ENCODE measurements at regions not wholly inside any gene's neighbourhood (a gene's known extent, or its start where the extent isn't known, plus 50 kb on each side); places are given as distances from the start of the nearest gene placed in this dataset.

DNA sequence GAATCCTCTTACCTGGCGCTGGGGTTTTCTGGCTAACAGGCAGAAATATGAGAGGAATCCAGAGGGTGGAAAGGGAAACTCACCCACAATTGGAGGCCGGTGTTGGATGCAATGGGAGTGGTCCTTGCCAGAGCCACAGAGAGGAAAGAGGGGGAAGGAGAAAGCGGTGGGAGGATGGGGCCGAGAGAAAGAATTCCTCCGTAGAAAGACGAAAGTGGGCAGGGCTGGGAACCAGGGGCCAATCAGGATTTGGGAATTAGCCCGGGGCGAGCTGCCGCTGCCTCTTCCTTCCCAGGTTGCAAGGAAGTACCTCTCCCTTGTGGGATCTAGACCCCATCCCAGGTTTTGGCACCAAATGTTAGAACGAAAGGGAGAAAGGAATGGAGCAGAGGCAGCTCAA lies 83.1 kb upstream of the SPIN4 start (continued):
- TF ChIP-seq POLR2AphosphoS5 (IDR thresholded peaks at IDR 0.05; ENCODE audit: low read depth) (no peak), EZH2phosphoT487 (IDR thresholded peaks at IDR 0.05; ENCODE audit: unreplicated experiment) (no peak)

DNA sequence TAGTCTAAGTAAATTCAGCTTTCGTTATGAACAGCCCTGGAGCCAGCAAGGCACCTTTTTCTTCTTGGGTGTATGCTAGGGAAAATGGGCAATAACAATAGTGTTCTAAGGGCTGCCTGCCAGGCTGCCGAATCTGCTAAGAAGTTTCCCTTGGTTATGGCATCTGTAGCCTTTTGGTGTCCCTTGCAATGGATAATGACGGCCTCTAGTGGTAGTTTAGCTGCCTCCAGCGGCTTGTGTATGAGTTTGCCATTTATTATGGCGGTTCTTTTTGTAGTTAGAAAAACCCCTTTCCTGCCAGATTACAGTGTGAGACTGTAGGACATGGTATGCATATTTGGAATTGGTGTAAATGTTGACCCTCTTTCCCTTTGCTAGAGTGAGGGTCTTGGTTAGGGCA lies 78.9 kb upstream of the SPIN4 start:
- Histone ChIP-seq H3K9me2 (ENCODE audit: insufficient read depth) (no peaks in the 10 kb centered on the region), H3K79me2 (replicated peaks; ENCODE audit: insufficient read depth) (no peaks in the 10 kb centered on the region), H3K4me3 (no peak overlapping the region), H3K4me1 (ENCODE audit: insufficient read depth) (0 out of 2 replicates have a peak, but pooled peaks cover 6% of the 10 kb centered on the region), H3K27ac (ENCODE audit: low read depth) (no peak overlapping the region), H3K27me3 (ENCODE audit: insufficient read depth) (no peaks in the 10 kb centered on the region), H3K4me2 (no peak overlapping the region), H4K20me1 (replicated peaks; ENCODE audit: insufficient read depth) (no peaks in the 10 kb centered on the region), H3F3A (replicated peaks; ENCODE audit: low read depth) (no peaks in the 10 kb centered on the region), H3K36me3 (ENCODE audit: insufficient read depth) (no peaks in the 10 kb centered on the region), H2AFZ (no peak overlapping the region)
- Mint-ChIP-seq H3K36me3 (ENCODE audit: low read depth) (peaks cover 4% of the 10 kb centered on the region; the same call in 2 of the 3 replicates), H3K4me3 (no peak overlapping the region), H3K4me1 (no peaks in the 10 kb centered on the region; the same call in 2 of the 3 replicates), H3K27me3 (ENCODE audit: insufficient read depth, low read depth, poor library complexity) (no peaks in the 10 kb centered on the region), H3K9me3 (no peaks in the 10 kb centered on the region), H3K27ac (no peak overlapping the region)
- TF ChIP-seq, protein P1, sequence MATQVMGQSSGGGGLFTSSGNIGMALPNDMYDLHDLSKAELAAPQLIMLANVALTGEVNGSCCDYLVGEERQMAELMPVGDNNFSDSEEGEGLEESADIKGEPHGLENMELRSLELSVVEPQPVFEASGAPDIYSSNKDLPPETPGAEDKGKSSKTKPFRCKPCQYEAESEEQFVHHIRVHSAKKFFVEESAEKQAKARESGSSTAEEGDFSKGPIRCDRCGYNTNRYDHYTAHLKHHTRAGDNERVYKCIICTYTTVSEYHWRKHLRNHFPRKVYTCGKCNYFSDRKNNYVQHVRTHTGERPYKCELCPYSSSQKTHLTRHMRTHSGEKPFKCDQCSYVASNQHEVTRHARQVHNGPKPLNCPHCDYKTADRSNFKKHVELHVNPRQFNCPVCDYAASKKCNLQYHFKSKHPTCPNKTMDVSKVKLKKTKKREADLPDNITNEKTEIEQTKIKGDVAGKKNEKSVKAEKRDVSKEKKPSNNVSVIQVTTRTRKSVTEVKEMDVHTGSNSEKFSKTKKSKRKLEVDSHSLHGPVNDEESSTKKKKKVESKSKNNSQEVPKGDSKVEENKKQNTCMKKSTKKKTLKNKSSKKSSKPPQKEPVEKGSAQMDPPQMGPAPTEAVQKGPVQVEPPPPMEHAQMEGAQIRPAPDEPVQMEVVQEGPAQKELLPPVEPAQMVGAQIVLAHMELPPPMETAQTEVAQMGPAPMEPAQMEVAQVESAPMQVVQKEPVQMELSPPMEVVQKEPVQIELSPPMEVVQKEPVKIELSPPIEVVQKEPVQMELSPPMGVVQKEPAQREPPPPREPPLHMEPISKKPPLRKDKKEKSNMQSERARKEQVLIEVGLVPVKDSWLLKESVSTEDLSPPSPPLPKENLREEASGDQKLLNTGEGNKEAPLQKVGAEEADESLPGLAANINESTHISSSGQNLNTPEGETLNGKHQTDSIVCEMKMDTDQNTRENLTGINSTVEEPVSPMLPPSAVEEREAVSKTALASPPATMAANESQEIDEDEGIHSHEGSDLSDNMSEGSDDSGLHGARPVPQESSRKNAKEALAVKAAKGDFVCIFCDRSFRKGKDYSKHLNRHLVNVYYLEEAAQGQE (IDR thresholded peaks at IDR 0.05; ENCODE audit: unreplicated experiment): no peak
- TF ChIP-seq JUNB (IDR thresholded peaks at IDR 0.05; ENCODE audit: unreplicated experiment): no peak
- TF ChIP-seq, protein P2, sequence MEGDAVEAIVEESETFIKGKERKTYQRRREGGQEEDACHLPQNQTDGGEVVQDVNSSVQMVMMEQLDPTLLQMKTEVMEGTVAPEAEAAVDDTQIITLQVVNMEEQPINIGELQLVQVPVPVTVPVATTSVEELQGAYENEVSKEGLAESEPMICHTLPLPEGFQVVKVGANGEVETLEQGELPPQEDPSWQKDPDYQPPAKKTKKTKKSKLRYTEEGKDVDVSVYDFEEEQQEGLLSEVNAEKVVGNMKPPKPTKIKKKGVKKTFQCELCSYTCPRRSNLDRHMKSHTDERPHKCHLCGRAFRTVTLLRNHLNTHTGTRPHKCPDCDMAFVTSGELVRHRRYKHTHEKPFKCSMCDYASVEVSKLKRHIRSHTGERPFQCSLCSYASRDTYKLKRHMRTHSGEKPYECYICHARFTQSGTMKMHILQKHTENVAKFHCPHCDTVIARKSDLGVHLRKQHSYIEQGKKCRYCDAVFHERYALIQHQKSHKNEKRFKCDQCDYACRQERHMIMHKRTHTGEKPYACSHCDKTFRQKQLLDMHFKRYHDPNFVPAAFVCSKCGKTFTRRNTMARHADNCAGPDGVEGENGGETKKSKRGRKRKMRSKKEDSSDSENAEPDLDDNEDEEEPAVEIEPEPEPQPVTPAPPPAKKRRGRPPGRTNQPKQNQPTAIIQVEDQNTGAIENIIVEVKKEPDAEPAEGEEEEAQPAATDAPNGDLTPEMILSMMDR (conservative IDR thresholded peaks at IDR 0.05; ENCODE audit: low read depth in 2 of 2): peak; percentile 49 to 68
- TF ChIP-seq, protein P3, sequence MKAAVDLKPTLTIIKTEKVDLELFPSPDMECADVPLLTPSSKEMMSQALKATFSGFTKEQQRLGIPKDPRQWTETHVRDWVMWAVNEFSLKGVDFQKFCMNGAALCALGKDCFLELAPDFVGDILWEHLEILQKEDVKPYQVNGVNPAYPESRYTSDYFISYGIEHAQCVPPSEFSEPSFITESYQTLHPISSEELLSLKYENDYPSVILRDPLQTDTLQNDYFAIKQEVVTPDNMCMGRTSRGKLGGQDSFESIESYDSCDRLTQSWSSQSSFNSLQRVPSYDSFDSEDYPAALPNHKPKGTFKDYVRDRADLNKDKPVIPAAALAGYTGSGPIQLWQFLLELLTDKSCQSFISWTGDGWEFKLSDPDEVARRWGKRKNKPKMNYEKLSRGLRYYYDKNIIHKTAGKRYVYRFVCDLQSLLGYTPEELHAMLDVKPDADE (IDR thresholded peaks at IDR 0.05): no peak
- no peak for TF ChIP-seq STAT1 (IDR thresholded peaks at IDR 0.05; ENCODE audit: unreplicated experiment)
- DNase-seq (ENCODE audit: low spot score) (peak; percentile 59), ATAC-seq (peak; percentile 45; the same call in 1 of the 3 replicates)

DNA sequence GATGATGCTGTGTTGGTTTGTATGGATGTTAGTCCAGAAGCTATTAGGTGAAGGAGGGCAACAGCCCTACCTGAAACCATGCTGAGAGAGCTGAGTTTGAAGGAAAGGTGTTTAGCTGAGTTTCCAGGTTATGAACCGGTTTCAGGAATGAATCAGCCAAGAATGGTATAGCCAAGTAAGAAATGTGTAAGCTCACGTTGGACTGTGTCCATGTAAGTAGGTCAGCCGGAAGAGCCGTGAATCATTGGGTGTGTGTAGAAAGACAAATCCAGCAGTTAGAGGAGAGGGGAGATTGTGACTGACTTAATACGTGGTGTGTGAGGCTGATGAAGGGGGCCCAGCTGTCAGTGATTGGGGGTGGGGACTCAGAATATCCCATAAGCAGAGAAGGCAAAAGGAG lies 77.2 kb upstream of the SPIN4 start:
- DNase-seq (ENCODE audit: low spot score) (no peak), ATAC-seq (no peak)
- Histone ChIP-seq H3K4me1 (ENCODE audit: insufficient read depth) (0 out of 2 replicates have a peak, but pooled peaks cover 6% of the 10 kb centered on the region), H3K9me2 (ENCODE audit: insufficient read depth) (no peaks in the 10 kb centered on the region), H4K20me1 (replicated peaks; ENCODE audit: insufficient read depth) (no peaks in the 10 kb centered on the region), H2AFZ (no peak overlapping the region), H3K79me2 (replicated peaks; ENCODE audit: insufficient read depth) (no peaks in the 10 kb centered on the region), H3F3A (replicated peaks; ENCODE audit: low read depth) (no peaks in the 10 kb centered on the region), H3K27ac (ENCODE audit: low read depth) (no peak overlapping the region), H3K36me3 (ENCODE audit: insufficient read depth) (no peaks in the 10 kb centered on the region), H3K4me2 (no peak overlapping the region), H3K4me3 (no peak overlapping the region), H3K27me3 (ENCODE audit: insufficient read depth) (no peaks in the 10 kb centered on the region)
- Mint-ChIP-seq H3K4me3 (no peak overlapping the region), H3K36me3 (ENCODE audit: low read depth) (peaks cover 11% of the 10 kb centered on the region), H3K4me1 (no peaks in the 10 kb centered on the region), H3K9me3 (no peaks in the 10 kb centered on the region; the same call in 2 of the 3 replicates), H3K27me3 (ENCODE audit: insufficient read depth, low read depth, poor library complexity) (no peaks in the 10 kb centered on the region), H3K27ac (no peak overlapping the region)
- TF ChIP-seq, protein P1 (IDR thresholded peaks at IDR 0.05; ENCODE audit: unreplicated experiment): no peak
- TF ChIP-seq EZH2phosphoT487 (IDR thresholded peaks at IDR 0.05; ENCODE audit: unreplicated experiment) (no peak), STAT1 (IDR thresholded peaks at IDR 0.05; ENCODE audit: unreplicated experiment) (no peak), POLR2AphosphoS5 (IDR thresholded peaks at IDR 0.05; ENCODE audit: low read depth) (no peak), NANOG (IDR thresholded peaks at IDR 0.05; ENCODE audit: borderline replicate concordance) (no peak), ZNF114 (CRISPR knock-in tag; IDR thresholded peaks at IDR 0.05) (no peak), EZH2 (IDR thresholded peaks at IDR 0.05; ENCODE audit: low read depth, unreplicated experiment) (no peak)

Measured in GM23338 (cell line).